ENCODE measurements at regions not wholly inside any gene's neighbourhood (a gene's known extent, or its start where the extent isn't known, plus 50 kb on each side); places are given as distances from the start of the nearest gene placed in this dataset.

GRCh38 chr6:154926366-154926765 lies 68.7 kb upstream of the TIAM2 start:
- Mint-ChIP-seq H3K27me3 (no peaks in the 10 kb centered on the region), H3K9me3 (ENCODE audit: low read depth) (no peaks in the 10 kb centered on the region), H3K4me1 (ENCODE audit: low read depth) (peaks cover 2% of the 10 kb centered on the region), H3K36me3 (ENCODE audit: insufficient read depth) (no peaks in the 10 kb centered on the region), H3K4me3 (ENCODE audit: low read depth) (no peak overlapping the region), H3K27ac (no peak overlapping the region)
- DNase-seq (ENCODE audit: low spot score, unreplicated experiment): no peak
- TF ChIP-seq CTCF (IDR thresholded peaks at IDR 0.05; ENCODE audit: unreplicated experiment): no peak

GRCh38 chr6:154928325-154928922 lies 66.7 kb upstream of the TIAM2 start:
- peak; percentile 54 for DNase-seq (ENCODE audit: low spot score, unreplicated experiment)
- Mint-ChIP-seq H3K36me3 (ENCODE audit: insufficient read depth) (no peaks in the 10 kb centered on the region), H3K27ac (no peak overlapping the region), H3K27me3 (no peaks in the 10 kb centered on the region), H3K4me1 (ENCODE audit: low read depth) (peaks cover 4% of the 10 kb centered on the region), H3K4me3 (ENCODE audit: low read depth) (no peak overlapping the region), H3K9me3 (ENCODE audit: low read depth) (no peaks in the 10 kb centered on the region)
- peak; percentile 89 for TF ChIP-seq CTCF (IDR thresholded peaks at IDR 0.05; ENCODE audit: unreplicated experiment)

GRCh38 chr6:154930451-154930851 lies 64.7 kb upstream of the TIAM2 start:
- no peaks in the 10 kb centered on the region for H3K27me3 Mint-ChIP-seq
- H3K9me3 Mint-ChIP-seq (ENCODE audit: low read depth): no peaks in the 10 kb centered on the region
- H3K4me1 Mint-ChIP-seq (ENCODE audit: low read depth): peaks cover 4% of the 10 kb centered on the region
- DNase-seq (ENCODE audit: low spot score, unreplicated experiment): no peak
- no peak overlapping the region for H3K27ac Mint-ChIP-seq
- no peak for TF ChIP-seq CTCF (IDR thresholded peaks at IDR 0.05; ENCODE audit: unreplicated experiment)
- no peaks in the 10 kb centered on the region for H3K36me3 Mint-ChIP-seq (ENCODE audit: insufficient read depth)
- H3K4me3 Mint-ChIP-seq (ENCODE audit: low read depth): no peak overlapping the region

- no peak overlapping the region for H3K4me3 Mint-ChIP-seq (ENCODE audit: low read depth)
- peaks cover 4% of the 10 kb centered on the region for H3K4me1 Mint-ChIP-seq (ENCODE audit: low read depth)
- H3K9me3 Mint-ChIP-seq (ENCODE audit: low read depth): no peaks in the 10 kb centered on the region
- no peak for TF ChIP-seq CTCF (IDR thresholded peaks at IDR 0.05; ENCODE audit: unreplicated experiment)
- no peak overlapping the region for H3K27ac Mint-ChIP-seq
- no peak for DNase-seq (ENCODE audit: low spot score, unreplicated experiment)
- no peaks in the 10 kb centered on the region for H3K36me3 Mint-ChIP-seq (ENCODE audit: insufficient read depth)
- no peaks in the 10 kb centered on the region for H3K27me3 Mint-ChIP-seq
These were observed 63.2 kb upstream of the TIAM2 start for GRCh38 chr6:154931711-154932424.

- Mint-ChIP-seq H3K4me3 (ENCODE audit: low read depth) (no peak overlapping the region), H3K9me3 (ENCODE audit: low read depth) (no peaks in the 10 kb centered on the region)
- no peak for DNase-seq (ENCODE audit: low spot score, unreplicated experiment)
These were observed 62.5 kb upstream of the TIAM2 start for GRCh38 chr6:154932515-154933027.

More at GRCh38 chr6:154932515-154933027, 62.5 kb upstream of the TIAM2 start:
- no peaks in the 10 kb centered on the region for H3K36me3 Mint-ChIP-seq (ENCODE audit: insufficient read depth)
- H3K27ac Mint-ChIP-seq: no peak overlapping the region
- no peak for TF ChIP-seq CTCF (IDR thresholded peaks at IDR 0.05; ENCODE audit: unreplicated experiment)
- peaks cover 4% of the 10 kb centered on the region for H3K4me1 Mint-ChIP-seq (ENCODE audit: low read depth)
- no peaks in the 10 kb centered on the region for H3K27me3 Mint-ChIP-seq
